Esophagus squamous epithelium (tissue), 5 donors: ENCODE measurements at regions not wholly inside any gene's neighbourhood (a gene's known extent, or its start where the extent isn't known, plus 50 kb on each side); places are given as distances from the start of the nearest gene placed in this dataset.

ENCODE experiments used
- DNase-seq: peaks from one replicate; lab custom pipeline; 2025; lab: John Stamatoyannopoulos, UW
- H3K27ac ChIP-seq, 4 donors: fragments of 200-600 bp; sonication (generic); one replicate each; pipeline ENCODE4 v1.5.1; 2016 to 2019; ENCODE audit warnings: mild to moderate bottlenecking in 1 of 4
- H3K27me3 ChIP-seq, 4 donors: fragments of 200-600 bp; sonication (generic); 1 replicate in 3 of 4; 2 replicates in 1 of 4; pipeline versions ENCODE4 v1.5.1 to v1.6.0; 2017 to 2021; ENCODE audit warnings: antibody characterized with exemption in 1 of 4
- H3K36me3 ChIP-seq, 3 donors: fragments of 200-600 bp; sonication (generic); one replicate each; pipeline ENCODE4 v1.5.1; 2016 to 2019
- H3K4me1 ChIP-seq, 3 donors: fragments of 200-600 bp; sonication (generic); one replicate each; pipeline ENCODE4 v1.5.1; 2017 to 2019
- H3K4me3 ChIP-seq, 4 donors: fragments of 200-600 bp; sonication (generic); 1 replicate in 3 of 4; 2 replicates in 1 of 4; pipeline ENCODE4 v1.5.1; 2016 to 2019; ENCODE audit warnings: mild to moderate bottlenecking in 2 of 4, moderate library complexity in 1 of 4
- H3K9me3 ChIP-seq, 3 donors: fragments of 200-600 bp; sonication (generic); one replicate each; pipeline ENCODE4 v1.5.1; 2016 to 2019
- CTCF ChIP-seq, 6 experiments: fragments of 450-650 bp in 4 of 6; fragments of 200-600 bp in 2 of 6; sonication (generic) in 2 of 6; IDR thresholded peaks; one replicate each; pipeline ENCODE4 v1.5.1; 2016 to 2019; ENCODE audit warnings: antibody characterized with exemption in 6 of 6, mild to moderate bottlenecking in 4 of 6, moderate library complexity in 4 of 6
- POLR2A ChIP-seq, 4 donors: fragments of 450-650 bp; IDR thresholded peaks; one replicate each; pipeline ENCODE4 v1.6.1; 2017; ENCODE audit warnings: antibody characterized with exemption in 4 of 4, mild to moderate bottlenecking in 4 of 4, moderate library complexity in 3 of 4
- WGBS, 2 donors: methylation state at CpG; one replicate each; pipeline ENCODE4 v1.1.5; 2018; 5-methylcytosine and 5-hydroxymethylcytosine counted together
- intact Hi-C: fragments of 100-400 bp; cut with DNase I; formaldehyde crosslinking; loops from one replicate; pipeline ENCODE4 v1.15.0; 2022
- donor health status: DM: yes; HTN: yes; CAD: no.

GRCh38 chr13:73473016-73473415, 414.2 kb downstream of the KLF5 start:
- 58 to 71% methylated on average over 2 of the region's 2 CpGs for WGBS, 2 donors
- no peak for TF ChIP-seq POLR2A (IDR thresholded peaks at IDR 0.05)
- TF ChIP-seq CTCF (IDR thresholded peaks at IDR 0.05) = no peak
- DNase-seq = no peak
- Histone ChIP-seq H3K9me3 (no peaks in the 10 kb centered on the region), H3K27ac (no peak overlapping the region), H3K4me3 (no peak overlapping the region), H3K4me1 (no peaks in the 10 kb centered on the region), H3K36me3 (no peaks in the 10 kb centered on the region), H3K27me3 (no peaks in the 10 kb centered on the region)
- intact Hi-C loops = no loop called here

GRCh38 chr13:73467125-73467524, 408.3 kb downstream of the KLF5 start:
- Histone ChIP-seq H3K36me3 (no peaks in the 10 kb centered on the region), H3K4me3 (no peak overlapping the region), H3K9me3 (no peaks in the 10 kb centered on the region), H3K27me3 (no peaks in the 10 kb centered on the region), H3K4me1 (peaks cover 9 to 34% (median 20%) of the 10 kb centered on the region in 3 donors), H3K27ac (peak overlapping the region; percentile 72 to 84 (median 82))
- intact Hi-C loops = no loop called here
- DNase-seq = no peak
- 33 to 52% methylated on average over 2 of the region's 2 CpGs for WGBS, 2 donors
- TF ChIP-seq CTCF (IDR thresholded peaks at IDR 0.05) (no peak), POLR2A (IDR thresholded peaks at IDR 0.05) (no peak)

- no peak for DNase-seq
- intact Hi-C loops = no loop called here
- H3K27me3 ChIP-seq = no peaks in the 10 kb centered on the region
- peak overlapping the region; percentile 72 to 84 (median 82) for H3K27ac ChIP-seq
- no peak overlapping the region for H3K4me3 ChIP-seq
- H3K36me3 ChIP-seq = no peaks in the 10 kb centered on the region
- no peak for TF ChIP-seq POLR2A (IDR thresholded peaks at IDR 0.05)
- no peaks in the 10 kb centered on the region for H3K9me3 ChIP-seq
- peaks cover 9 to 34% (median 20%) of the 10 kb centered on the region in 3 donors for H3K4me1 ChIP-seq
- 53 to 67% methylated on average over 4 of the region's 4 CpGs for WGBS, 2 donors
Measured at GRCh38 chr13:73466561-73466960, 407.8 kb downstream of the KLF5 start.

- WGBS, 2 donors = 13 to 17% methylated on average over 3 of the region's 3 CpGs
- intact Hi-C loops = no loop called here
Measured at GRCh38 chr13:73465617-73465971, 406.8 kb downstream of the KLF5 start.

GRCh38 chr13:73464758-73465616, 406.2 kb downstream of the KLF5 start:
- WGBS, 2 donors = 46 to 48% methylated on average over 5 of the region's 5 CpGs
- Histone ChIP-seq H3K9me3 (no peaks in the 10 kb centered on the region), H3K4me1 (peaks cover 9 to 34% (median 20%) of the 10 kb centered on the region in 3 donors), H3K4me3 (no peak overlapping the region), H3K27me3 (no peaks in the 10 kb centered on the region), H3K27ac (peak overlapping the region; percentile 78 to 84 (median 82)), H3K36me3 (no peaks in the 10 kb centered on the region)
- no peak for DNase-seq
- intact Hi-C loops = no loop called here
- TF ChIP-seq CTCF (IDR thresholded peaks at IDR 0.05) (no peak), POLR2A (IDR thresholded peaks at IDR 0.05) (no peak)

More at GRCh38 chr13:73465617-73465971, 406.8 kb downstream of the KLF5 start:
- Histone ChIP-seq H3K4me3 (no peak overlapping the region), H3K36me3 (no peaks in the 10 kb centered on the region), H3K4me1 (peaks cover 9 to 34% (median 20%) of the 10 kb centered on the region in 3 donors), H3K27ac (peak overlapping the region; percentile 78 to 84 (median 82)), H3K27me3 (no peaks in the 10 kb centered on the region), H3K9me3 (no peaks in the 10 kb centered on the region)
- no peak for TF ChIP-seq POLR2A (IDR thresholded peaks at IDR 0.05)
- peak in 1 of 6 experiments; percentile 45 for TF ChIP-seq CTCF (IDR thresholded peaks at IDR 0.05)
- DNase-seq = no peak
